A673 (cell line): ENCODE measurements at regions not wholly inside any gene's neighbourhood (a gene's known extent, or its start where the extent isn't known, plus 50 kb on each side); places are given as distances from the start of the nearest gene placed in this dataset.

ENCODE experiments used
- BruUV-seq: library from RNA; stranded (reverse); fragments of 400-500 nt; replicated peaks from 2 replicates; lab custom pipeline; 2021; lab: Mats Ljungman, UMichigan
- CTCF ChIA-PET: fragments of 300-600 bp; sonication (Branson Sonifier 250); formaldehyde crosslinking; loops from one replicate; lab custom pipeline; 2022; ENCODE audit warnings: antibody characterized with exemption; lab: Charles Lee
- POLR2A ChIA-PET: fragments of 300-600 bp; sonication (Branson Sonifier 250); formaldehyde crosslinking; loops from one replicate; lab custom pipeline; 2022; ENCODE audit warnings: antibody characterized with exemption; ENCODE audit not compliant: low non-redundant PET; lab: Charles Lee
- DNase-seq: peaks from one replicate; pipeline ENCODE4 v3.0.0-alpha.2; 2015; ENCODE audit warnings: low spot score
- H3K27ac ChIP-seq: fragments of 200-600 bp; sonication (generic); 2 replicates; pipeline ENCODE4 v1.5.1; 2016; ENCODE audit warnings: mixed run types, low read depth, mild to moderate bottlenecking, mixed read lengths, antibody characterized with exemption, low read length; ENCODE audit not compliant: poor library complexity, severe bottlenecking
- H3K27me3 ChIP-seq: fragments of 200-600 bp; sonication (generic); replicated peaks from 2 replicates; pipeline ENCODE4 v1.6.1; 2017; ENCODE audit warnings: mixed run types, low read depth, mild to moderate bottlenecking, mixed read lengths, antibody characterized with exemption, low read length; ENCODE audit not compliant: insufficient read depth, poor library complexity
- H3K36me3 ChIP-seq: fragments of 200-600 bp; sonication (generic); 2 replicates; pipeline ENCODE4 v1.6.1; 2016; ENCODE audit warnings: mixed run types, mild to moderate bottlenecking, mixed read lengths, antibody characterized with exemption, low read length; ENCODE audit not compliant: insufficient read depth, poor library complexity, severe bottlenecking
- H3K4me1 ChIP-seq: fragments of 200-600 bp; sonication (generic); 2 replicates; pipeline ENCODE4 v1.6.1; 2017; ENCODE audit warnings: mixed run types, mild to moderate bottlenecking, mixed read lengths, antibody characterized with exemption, low read length; ENCODE audit not compliant: insufficient read depth, poor library complexity, severe bottlenecking
- H3K4me3 ChIP-seq: fragments of 200-600 bp; sonication (generic); 2 replicates; pipeline ENCODE4 v1.5.1; 2016; ENCODE audit warnings: low read depth, mixed run types, mild to moderate bottlenecking, mixed read lengths, low read length; ENCODE audit not compliant: poor library complexity, severe bottlenecking
- H3K9me3 ChIP-seq: fragments of 200-600 bp; sonication (generic); 2 replicates; pipeline ENCODE4 v1.6.1; 2016; ENCODE audit warnings: mixed run types, low read depth, mild to moderate bottlenecking, mixed read lengths, antibody characterized with exemption, low read length; ENCODE audit not compliant: poor library complexity, severe bottlenecking
- CTCF ChIP-seq: fragments of 300-800, 200-600 bp; sonication (generic); conservative IDR thresholded peaks from 2 replicates; pipeline ENCODE4 v1.5.1; 2017; ENCODE audit warnings: low read depth, mild to moderate bottlenecking, antibody characterized with exemption, low read length, moderate library complexity, mixed read lengths
- EZH2 ChIP-seq: fragments of 200-600 bp; sonication (generic); IDR thresholded peaks from 2 replicates; pipeline ENCODE4 v1.6.1; 2017; ENCODE audit warnings: borderline replicate concordance, low read depth, mild to moderate bottlenecking, mixed read lengths, antibody characterized with exemption, low read length; ENCODE audit not compliant: poor library complexity, severe bottlenecking
- intact Hi-C: fragments of 100-400 bp; cut with micrococcal nuclease; formaldehyde crosslinking; loops from one replicate; pipeline ENCODE4 v1.10.0; 2022; ENCODE audit not compliant: unreplicated experiment

- BruUV-seq, result no TSS peak
- DNase-seq, result no peak
- intact Hi-C loops, result no loop called here
- ChIA-PET POLR2A (no interaction called here), CTCF (no interaction called here)
- Histone ChIP-seq H3K27me3 (peaks cover 82% of the 10 kb centered on the region), H3K9me3 (no peaks in the 10 kb centered on the region), H3K36me3 (no peaks in the 10 kb centered on the region), H3K4me3 (no peak overlapping the region), H3K4me1 (no peaks in the 10 kb centered on the region), H3K27ac (no peak overlapping the region)
- no peak for TF ChIP-seq EZH2
- no peak for TF ChIP-seq CTCF
Observed at GRCh38 chr21:38654580-38654979, 151.1 kb upstream of the ETS2 start.

- peaks cover 8% of the 10 kb centered on the region for H3K4me1 ChIP-seq
- no peak overlapping the region for H3K27ac ChIP-seq
- ChIA-PET CTCF (no interaction called here), POLR2A (interaction anchor here (0.6 kb wide), 1 partner anchor 468 kb away, joined by 4 read pairs; no protein-coding TSS in a partner anchor)
- H3K27me3 ChIP-seq, result peaks cover 96% of the 10 kb centered on the region
- H3K9me3 ChIP-seq, result no peaks in the 10 kb centered on the region
- BruUV-seq, result no TSS peak
- intact Hi-C loops, result no loop called here
- TF ChIP-seq CTCF (no peak), EZH2 (no peak)
- no peak for DNase-seq
- H3K36me3 ChIP-seq, result no peaks in the 10 kb centered on the region
- H3K4me3 ChIP-seq, result no peak overlapping the region
Observed at GRCh38 chr21:38658511-38658910, 147.2 kb upstream of the ETS2 start.

GRCh38 chr21:38659936-38660332, 145.8 kb upstream of the ETS2 start:
- CTCF ChIA-PET, result no interaction called here

More at GRCh38 chr21:38659936-38660332, 145.8 kb upstream of the ETS2 start:
- BruUV-seq, result no TSS peak
- Histone ChIP-seq H3K9me3 (no peaks in the 10 kb centered on the region), H3K4me1 (peaks cover 8% of the 10 kb centered on the region), H3K4me3 (no peak overlapping the region), H3K36me3 (no peaks in the 10 kb centered on the region), H3K27ac (no peak overlapping the region), H3K27me3 (peaks cover 96% of the 10 kb centered on the region)
- DNase-seq, result no peak
- intact Hi-C loops, result no loop called here
- TF ChIP-seq EZH2 (no peak), CTCF (no peak)
- POLR2A ChIA-PET, result no interaction called here
